Hematopoietic multipotent progenitor cell (in vitro differentiated cells): ENCODE measurements at regions not wholly inside any gene's neighbourhood (a gene's known extent, or its start where the extent isn't known, plus 50 kb on each side); places are given as distances from the start of the nearest gene placed in this dataset.

Source experiments
- DNase-seq, 3 donors: peaks; one replicate each; pipeline ENCODE4 v3.0.0-alpha.2; 2011 to 2015; ENCODE audit warnings: low read depth in 2 of 3, low spot score in 2 of 3

DNA sequence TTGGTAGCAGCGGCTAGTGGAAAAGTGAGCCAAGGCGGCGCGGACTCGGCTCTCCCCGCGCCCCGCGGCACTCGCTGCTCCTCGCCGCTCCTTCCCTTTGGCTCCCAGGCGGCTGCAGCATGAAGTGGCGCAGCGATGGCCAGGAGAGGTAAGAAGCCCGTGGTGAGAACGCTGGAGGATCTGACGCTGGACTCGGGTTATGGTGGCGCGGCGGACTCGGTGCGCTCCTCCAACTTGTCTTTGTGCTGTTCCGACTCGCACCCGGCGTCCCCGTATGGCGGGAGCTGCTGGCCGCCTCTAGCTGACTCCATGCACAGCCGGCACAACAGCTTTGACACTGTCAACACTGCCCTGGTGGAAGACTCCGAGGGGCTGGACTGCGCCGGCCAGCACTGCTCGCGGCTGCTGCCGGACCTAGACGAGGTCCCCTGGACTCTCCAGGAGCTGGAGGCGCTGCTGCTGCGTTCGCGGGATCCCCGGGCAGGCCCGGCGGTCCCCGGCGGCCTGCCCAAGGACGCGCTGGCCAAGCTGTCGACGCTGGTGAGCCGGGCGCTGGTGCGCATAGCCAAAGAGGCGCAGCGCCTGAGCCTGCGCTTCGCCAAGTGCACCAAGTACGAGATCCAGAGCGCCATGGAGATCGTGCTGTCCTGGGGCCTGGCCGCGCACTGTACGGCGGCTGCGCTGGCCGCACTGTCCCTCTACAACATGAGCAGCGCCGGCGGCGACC lies 225.6 kb upstream of the CRY1 start:
- DNase-seq, result peak in 1 of 3 donors; percentile 37

DNA sequence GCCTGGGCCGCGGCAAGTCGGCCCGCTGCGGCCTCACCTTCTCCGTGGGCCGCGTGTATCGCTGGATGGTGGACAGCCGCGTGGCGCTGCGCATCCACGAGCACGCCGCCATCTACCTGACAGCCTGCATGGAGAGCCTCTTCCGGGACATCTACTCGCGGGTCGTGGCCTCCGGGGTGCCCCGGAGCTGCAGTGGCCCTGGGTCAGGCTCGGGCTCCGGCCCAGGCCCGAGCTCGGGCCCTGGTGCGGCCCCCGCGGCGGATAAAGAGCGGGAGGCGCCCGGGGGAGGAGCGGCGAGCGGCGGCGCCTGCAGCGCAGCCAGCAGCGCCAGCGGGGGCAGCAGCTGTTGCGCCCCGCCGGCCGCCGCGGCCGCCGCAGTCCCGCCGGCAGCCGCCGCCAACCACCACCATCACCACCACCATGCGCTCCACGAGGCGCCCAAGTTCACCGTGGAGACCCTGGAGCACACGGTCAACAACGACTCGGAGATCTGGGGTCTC lies 226.2 kb upstream of the CRY1 start:
- peak in 1 of 3 donors; percentile 27 for DNase-seq

DNA sequence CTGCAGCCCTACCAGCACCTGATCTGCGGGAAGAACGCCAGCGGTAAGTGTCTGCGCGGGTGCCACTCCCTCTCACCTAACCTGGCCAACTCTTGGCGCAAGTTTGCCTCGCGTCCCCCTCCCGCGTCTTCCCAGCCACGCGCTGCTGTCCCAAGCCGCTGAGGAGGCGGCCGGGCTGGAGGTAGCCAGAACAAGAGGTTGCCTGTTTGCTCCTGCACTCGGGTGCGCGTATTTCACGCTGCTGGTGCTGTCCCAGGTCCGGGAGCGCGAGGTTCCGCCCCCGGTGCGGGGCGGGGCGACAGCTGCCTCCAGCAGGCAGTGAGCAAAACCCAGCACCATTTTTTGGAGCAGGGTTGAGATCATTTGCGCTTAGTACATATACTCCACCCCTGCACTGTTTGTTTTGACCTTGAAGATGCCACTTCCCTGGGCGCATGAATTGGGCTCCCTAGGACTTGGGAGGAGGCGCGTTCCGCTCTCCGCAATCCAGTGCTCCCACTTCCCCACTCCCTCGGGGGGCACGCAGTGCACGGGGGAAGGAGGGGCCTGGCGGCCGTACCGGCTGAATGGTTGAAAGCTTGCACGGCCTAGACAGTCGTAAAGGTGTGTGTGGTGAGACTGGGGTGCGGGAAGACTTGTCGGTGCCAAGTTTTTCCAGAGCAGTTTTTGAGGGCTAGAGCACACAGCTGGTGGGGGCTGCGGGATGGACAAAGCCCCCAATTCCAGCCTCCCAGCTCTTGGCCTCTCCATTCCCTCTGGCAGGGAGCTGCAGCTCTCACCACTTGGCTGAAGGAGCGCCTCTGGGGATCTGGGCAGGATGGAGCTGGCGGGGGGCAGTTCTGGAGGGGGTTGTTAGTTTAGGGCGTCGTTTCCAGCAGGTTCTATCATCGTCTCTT lies 226.9 kb upstream of the CRY1 start:
- DNase-seq, result peak; percentile 53 to 72 (median 68)

DNA sequence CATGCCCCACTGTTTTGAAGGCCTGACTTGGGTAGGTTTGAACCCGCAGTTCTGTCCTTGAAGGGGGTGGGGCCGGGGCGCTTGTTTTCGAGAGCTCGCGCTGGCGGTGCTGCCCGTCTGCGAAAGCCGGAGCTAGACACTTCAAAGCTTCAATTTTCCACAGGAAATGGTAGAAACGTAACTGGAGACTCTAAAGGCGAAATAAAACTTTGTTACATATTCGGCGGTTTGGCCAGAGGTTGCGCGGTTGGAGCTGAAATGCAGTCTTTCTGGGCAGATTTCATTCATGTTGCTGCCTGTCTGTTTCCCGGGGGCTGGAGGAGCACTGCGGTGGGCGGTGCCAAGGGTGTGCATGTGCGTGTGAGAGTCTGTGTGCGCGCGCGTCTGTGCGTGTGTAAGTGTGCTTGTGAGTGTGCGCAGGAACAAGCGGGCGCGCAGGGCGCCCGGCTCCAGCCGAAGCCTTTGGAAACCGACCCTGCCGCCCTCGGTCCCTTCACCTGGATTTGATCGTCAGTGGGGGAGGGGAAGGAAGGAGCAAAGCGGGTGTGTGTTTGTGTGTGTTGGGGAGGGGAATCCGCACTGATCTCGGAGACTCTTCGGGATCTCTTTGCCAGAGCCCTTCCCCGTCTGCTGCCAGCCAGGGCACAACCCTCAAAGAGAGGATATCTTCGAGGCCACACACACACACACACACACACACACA lies 227.7 kb upstream of the CRY1 start:
- peak; percentile 58 to 73 (median 70) for DNase-seq

DNA sequence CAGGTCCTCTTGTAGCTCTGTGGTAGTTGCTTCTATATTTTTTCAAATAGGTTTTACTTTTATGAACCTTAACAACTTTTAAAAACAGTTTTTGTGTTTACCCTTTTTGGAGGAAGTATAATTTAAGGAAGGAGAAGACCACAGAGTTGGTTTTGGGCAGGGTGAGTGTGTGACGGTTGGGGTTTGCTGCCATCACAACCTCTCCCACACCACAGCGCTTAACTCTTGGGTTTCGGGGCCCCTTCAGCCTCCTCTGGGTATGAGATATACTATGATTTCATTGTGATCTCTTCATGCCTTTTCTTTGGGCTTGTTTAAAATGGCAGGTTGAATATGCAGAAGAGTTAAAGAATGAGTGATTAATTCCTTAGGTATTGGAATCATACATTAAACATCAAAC lies 228.7 kb upstream of the CRY1 start:
- DNase-seq, result peak in 2 of 3 donors; percentile 78 to 94

DNA sequence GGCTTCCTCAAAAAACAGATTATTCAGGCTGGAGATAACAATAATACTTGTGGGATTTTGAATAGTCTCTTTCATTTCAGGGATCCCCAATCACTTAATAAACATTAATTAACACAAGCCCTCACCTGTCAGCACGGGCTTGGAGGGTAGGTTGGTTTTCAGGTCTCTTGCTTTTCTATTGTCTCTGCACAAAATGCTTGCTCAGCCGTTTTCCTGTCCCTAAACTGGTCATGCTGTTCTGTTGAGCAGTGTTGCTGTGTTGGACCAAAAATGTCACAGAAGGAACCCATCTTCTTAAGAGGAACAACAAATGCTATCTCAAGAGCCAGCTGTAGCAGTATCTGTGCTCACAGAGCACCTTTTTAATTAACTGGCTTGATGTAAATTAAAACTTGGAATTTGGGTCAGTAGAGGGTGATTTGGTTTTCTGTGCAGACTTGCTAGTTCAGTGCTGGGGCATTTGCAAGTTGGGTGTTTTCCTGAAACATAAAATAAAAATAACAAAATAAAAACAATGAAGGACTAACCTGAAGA lies 231.8 kb upstream of the CRY1 start:
- DNase-seq, result peak in 1 of 3 donors; percentile 33

DNA sequence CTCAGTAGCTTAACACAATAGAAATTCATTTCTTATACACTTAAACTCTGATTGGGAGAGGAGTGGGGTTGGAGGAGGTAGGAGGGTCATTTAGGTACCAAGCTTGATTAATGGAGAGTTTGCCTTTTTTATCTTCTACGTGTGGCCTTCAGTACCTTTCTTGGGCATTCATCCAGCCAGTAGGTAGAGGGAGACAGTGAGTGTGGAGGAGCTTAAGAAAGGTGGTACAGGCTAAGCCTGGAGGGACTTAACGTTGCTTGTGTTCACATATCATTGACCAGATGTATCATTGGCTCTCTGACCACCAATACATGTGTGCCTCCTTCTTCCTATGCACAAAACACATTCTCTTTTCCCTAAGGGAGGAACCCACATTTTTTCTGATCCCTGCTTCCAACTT lies 232.9 kb upstream of the CRY1 start:
- DNase-seq, result no peak

DNA sequence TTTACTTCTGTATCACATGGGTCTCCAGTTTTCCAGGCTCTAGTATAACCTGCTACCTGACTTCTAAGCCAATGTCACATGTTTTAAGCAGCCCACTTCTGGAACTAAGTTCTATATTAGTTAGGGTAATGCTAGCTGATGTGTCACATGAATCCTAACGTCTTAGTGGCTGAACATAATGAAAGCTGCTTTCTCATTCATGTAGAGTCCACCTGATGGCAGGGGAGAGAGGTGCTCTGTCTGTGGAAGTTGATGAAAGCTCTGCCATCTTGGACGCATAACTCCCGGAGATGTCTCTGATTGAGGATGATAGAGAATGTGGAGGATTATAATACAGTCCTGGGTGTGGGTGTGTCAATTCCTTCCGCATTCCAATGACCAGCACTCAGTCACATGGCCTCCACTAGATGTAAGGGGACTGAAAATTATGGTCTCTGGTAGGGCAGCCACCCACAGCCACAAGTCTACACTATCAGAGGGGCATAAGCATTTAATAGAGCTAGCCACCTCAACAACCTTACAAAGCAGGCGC lies 234.4 kb upstream of the CRY1 start:
- peak in 1 of 3 donors; percentile 53 for DNase-seq

DNA sequence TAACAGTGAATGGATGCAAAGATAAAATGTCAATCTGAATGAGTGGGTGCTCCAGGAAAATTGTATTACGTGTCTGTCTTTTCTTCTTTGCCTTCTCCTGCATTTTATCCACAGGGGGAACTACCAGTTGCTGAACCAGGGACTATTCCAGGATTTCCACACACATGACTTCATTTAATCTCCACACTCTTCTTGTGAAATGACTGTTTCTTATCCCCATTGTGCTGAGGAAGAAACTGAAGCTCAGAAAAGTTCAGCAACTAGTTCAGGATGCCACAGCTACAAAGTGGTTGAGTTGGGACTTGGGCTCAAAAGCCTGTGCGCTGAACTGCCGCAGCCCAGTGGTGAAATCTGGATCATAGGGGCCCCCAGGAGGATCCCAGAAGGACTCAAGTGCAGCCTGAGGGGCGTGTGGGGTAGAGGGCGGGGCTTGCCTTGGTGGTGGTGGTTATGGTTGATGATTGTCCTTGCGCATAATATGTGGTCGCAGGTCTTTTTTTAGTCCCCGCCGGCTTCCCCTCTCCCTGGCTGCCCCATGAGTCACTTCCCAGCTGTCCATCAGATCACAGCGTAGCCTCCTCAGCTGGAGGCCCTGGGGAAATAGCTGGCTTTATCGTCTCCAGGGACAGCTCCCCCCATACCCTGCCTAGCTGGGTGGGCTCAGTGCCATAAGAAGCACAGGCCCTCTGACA lies 235.2 kb upstream of the CRY1 start:
- DNase-seq, result peak in 2 of 3 donors; percentile 92 to 94

DNA sequence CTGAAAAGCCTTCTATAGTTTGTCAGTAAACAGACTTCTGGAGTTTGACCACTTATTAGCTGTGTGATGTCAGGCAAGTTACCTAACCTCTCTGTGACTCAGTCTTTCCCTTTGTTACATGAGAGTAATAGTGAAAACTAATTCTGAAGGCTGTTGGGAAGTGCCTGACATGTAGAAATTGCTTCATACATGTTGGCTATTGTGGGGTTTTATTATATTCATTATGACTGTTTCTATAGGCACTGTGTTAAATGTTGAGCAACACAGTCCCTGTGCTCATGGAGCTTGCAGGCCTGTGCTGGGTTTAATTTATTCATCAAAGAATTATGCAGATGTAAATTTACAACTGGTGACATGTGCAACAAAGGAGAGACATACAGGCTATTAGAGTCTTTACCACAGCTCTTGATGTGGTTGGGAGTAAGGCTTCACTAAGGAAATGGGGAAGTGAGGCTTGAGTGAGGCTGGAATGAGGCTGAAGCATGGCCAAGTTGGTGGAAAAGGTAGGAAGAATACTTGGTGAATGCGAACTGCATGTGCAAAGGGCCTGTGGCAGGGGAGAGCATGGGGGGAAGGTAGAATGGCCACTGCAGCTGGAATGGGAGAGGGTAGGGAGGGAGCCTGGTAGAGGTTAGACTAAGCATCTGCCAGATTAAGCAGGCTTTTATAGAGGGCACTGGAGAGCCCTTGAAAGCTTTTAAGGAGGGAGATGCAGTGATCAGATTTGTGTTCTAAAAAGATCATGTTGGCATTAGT lies 236.4 kb upstream of the CRY1 start:
- peak in 1 of 3 donors; percentile 52 for DNase-seq

DNA sequence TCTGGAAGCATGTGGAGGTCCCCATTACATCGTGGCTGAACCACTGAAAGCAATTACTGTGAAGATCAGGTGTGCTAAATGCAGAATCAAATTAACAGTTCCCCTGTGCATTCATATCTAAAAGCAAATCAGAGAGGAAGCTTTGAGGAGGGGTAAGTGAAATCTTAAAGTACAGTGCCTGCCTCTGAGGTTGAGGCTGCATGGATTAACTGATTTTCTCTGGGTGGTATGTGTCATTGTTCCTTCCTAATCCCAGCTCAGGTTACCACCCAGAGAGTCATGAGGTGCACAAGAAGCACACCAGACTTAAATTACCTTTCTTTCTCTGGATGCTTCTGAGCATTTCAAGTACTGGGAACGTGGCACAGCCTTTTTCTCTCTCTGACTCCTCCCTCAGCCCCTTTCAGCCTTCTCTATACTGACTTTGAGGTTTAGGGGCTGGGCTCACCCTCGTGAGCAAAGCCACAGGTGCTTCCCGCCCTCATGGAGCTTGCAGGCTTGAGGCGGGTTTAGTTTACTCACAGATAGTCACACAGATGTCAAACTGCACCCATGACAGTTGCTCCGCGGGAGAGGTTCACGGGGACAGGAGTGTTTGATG lies 237.6 kb upstream of the CRY1 start:
- peak in 1 of 3 donors; percentile 69 for DNase-seq

DNA sequence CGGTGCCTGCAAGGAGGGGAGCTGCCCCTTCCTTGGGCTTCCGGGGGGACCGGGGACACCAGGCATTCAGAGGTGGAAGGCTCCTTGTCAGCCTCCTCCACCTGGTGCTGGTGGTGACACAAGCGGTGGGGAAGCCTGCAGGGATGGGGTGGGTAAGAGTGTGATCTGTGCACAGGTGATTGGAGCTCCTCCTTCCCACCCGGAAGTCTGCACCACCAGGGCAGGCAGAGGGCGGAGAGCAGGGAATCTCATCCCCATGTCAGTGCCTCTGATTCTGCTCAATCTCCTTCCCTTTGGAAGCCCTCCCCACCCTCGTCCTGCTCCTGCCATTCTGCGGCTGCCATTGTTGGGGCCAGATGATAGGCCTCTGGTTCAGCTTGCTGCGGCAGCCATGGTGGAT lies 238.1 kb upstream of the CRY1 start:
- no peak for DNase-seq

DNA sequence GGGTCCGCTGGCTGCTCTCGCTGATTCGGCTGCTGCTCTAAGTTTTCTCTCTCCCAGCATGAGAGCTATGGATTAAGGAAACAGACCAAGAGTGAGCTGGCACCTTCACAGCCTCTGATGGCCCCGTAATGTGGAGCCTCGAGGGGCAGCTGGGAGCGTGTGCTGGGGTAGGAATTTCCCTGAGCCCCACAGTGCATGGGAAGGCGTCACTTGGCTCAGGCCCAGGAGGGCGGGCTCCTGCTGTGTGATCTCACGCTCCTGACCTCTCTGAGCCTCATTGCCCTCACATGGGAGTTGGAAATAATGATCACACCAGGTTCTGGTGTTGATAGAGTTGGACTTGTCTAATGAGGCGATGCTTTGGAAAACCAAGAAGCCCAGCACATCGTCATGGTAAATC lies 238.6 kb upstream of the CRY1 start:
- DNase-seq, result no peak

DNA sequence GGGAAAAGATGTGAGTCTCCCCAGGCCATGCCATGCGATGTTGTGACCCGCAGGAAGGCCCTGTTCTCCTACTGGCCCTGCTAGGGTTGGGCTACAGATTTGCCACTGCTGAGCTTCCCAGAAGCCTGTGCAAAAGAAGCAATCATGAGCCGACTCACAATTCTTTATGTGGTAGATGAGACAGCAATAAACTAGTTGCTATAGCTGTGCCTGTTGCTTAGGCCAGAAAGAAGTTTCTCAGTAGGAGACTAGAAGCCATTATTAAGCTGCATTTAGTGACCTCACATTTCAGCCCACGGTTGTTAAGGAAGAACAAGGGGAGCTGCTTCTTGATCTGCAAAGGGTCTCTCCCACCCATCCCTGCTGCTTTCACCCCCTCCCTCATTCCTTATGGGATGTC lies 239.4 kb upstream of the CRY1 start:
- no peak for DNase-seq

DNA sequence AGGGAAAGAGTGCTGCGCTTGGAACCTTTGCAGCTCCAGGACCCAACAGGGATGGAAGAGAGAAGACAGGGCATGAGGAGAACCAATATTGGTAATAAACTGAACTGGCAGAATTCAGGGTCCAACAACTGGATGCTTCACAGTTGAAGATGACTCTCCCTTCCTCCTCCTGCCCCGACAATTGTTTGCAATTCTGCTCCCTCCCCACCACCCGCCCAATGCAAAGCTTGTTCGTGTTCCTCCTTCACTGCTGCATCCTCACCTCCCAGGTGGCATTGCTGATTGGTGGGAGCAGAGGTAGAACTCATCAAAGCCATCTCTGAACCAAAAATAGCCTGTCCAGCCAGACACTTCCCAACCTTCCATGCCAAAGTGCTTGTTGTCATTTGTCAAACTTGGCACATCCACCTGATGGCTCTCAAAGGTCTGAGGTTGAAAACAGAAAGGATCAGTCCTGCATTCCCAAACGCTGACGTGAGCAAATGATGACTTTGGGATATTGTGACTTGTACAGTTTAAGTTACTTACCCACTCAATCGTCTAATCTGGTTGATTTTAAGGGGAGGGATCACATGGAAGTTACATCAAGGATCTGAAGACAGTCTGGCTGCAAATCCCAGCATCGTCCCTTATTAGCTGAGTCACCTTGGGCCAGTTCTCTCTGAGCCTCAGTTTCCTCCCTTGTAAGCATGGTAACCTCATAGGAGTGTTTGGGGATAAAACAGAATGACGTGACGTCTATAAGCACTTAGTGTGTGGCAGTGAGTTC lies 242.6 kb upstream of the CRY1 start:
- DNase-seq, result no peak

DNA sequence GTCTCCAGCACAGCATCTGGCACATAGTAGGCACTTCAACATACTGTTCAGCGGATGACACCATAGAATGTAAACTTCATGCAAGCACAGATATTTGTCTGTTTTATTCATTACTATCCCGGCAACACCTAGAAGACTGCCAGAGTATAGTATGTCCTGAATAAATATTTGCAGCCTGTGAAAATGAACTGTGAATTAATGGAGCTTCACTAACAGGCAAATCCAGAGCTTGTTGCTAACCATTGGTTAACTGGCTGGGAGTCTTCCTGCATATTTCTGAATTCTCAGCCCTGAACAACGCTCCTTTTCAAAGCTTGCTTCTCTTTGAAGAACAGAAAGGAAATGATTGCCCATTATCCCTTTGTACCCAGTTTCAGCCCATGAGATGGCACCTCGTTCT lies 243.3 kb upstream of the CRY1 start:
- no peak for DNase-seq

DNA sequence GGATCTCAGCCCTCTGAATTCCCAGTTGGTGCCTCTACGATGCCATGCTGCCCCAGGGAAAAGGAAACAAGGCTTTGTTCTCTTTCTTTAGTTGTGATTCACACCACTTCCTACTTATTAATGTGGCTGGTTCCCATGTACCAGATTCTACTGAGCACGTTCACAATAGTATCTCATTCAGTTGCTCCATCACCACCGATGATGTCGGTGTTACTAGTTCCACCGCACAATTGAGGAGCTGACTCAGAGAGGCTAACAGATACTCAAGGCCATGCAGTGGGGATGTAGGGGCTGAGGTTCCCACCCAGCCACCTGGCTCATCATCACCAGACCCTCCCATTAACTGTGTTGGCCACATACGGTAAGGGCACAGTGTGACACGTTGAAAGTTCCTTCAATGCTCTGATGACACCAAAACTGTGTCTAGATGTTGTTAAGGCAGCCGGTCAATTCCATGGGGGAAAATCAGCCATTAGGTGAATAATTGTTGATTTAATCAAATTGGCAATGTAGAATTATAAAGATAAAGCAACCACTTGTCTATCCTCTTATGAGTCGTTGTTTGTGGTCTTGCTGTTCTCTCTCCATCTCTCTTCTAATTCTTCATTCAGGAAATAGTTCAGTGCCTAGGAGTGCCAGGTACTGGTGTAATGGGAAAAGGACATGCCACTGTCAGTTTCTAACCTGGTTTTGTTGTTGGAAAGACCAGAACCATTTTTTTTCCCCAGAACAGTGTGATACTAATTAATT lies 244.2 kb upstream of the CRY1 start:
- no peak for DNase-seq
